Sigmoid colon (tissue), 6 donors: ENCODE measurements at regions not wholly inside any gene's neighbourhood (a gene's known extent, or its start where the extent isn't known, plus 50 kb on each side); places are given as distances from the start of the nearest gene placed in this dataset.

Experiments
- DNase-seq: peaks from one replicate; pipeline ENCODE4 v3.0.0-alpha.2; 2019
- H3K27ac ChIP-seq, 4 donors: fragments of 200-600 bp; sonication (generic); one replicate each; pipeline ENCODE4 v1.5.1; 2016 to 2019; ENCODE audit warnings: mild to moderate bottlenecking in 1 of 4
- H3K27me3 ChIP-seq, 3 donors: fragments of 200-600 bp; sonication (generic); one replicate each; pipeline ENCODE4 v1.5.1; 2019; ENCODE audit warnings: mild to moderate bottlenecking in 1 of 3
- H3K36me3 ChIP-seq, 4 donors: fragments of 200-600 bp; sonication (generic); one replicate each; pipeline ENCODE4 v1.5.1; 2016 to 2019
- H3K4me1 ChIP-seq, 4 donors: fragments of 200-600 bp; sonication (generic); one replicate each; pipeline ENCODE4 v1.5.1; 2017 to 2019
- H3K4me3 ChIP-seq, 4 donors: fragments of 200-600 bp; sonication (generic); one replicate each; pipeline ENCODE4 v1.5.1; 2017 to 2019; ENCODE audit warnings: mild to moderate bottlenecking in 2 of 4, moderate library complexity in 1 of 4
- H3K9me3 ChIP-seq, 4 donors: fragments of 200-600 bp in 3 of 4; sonication (generic) in 3 of 4; one replicate each; pipeline versions ENCODE4 v1.5.1 to v1.6.1; 2013 to 2019
- EP300 ChIP-seq, 4 donors: sonication (generic); formaldehyde crosslinking; IDR thresholded peaks; one replicate each; pipeline ENCODE4 v1.6.1; 2017; ENCODE audit warnings: antibody characterized with exemption in 4 of 4
- POLR2A ChIP-seq, 2 donors: fragments of 450-650 bp; IDR thresholded peaks; one replicate each; pipeline ENCODE4 v1.6.1; 2016; ENCODE audit warnings: antibody characterized with exemption in 2 of 2, mild to moderate bottlenecking in 2 of 2, moderate library complexity in 2 of 2
- POLR2AphosphoS5 ChIP-seq, 4 donors: sonication (generic); formaldehyde crosslinking; IDR thresholded peaks; one replicate each; pipeline ENCODE4 v1.6.1; 2017; ENCODE audit warnings: antibody characterized with exemption in 4 of 4
- WGBS, 2 donors: extraction: QIAGEN DNeasy Blood & Tissue Kit; methylation state at CpG; one replicate each; pipeline ENCODE4 v1.1.7; 2013; 5-methylcytosine and 5-hydroxymethylcytosine counted together
- intact Hi-C: fragments of 100-400 bp; cut with DNase I; formaldehyde crosslinking; loops from one replicate; pipeline ENCODE4 v1.15.1; 2023
- TF ChIP-seq, protein P1 (sequence below), 4 experiments: fragments of 450-650 bp in 3 of 4; fragments of 200-600 bp in 1 of 4; IDR thresholded peaks; one replicate each; pipeline ENCODE4 v1.5.1; 2016 to 2019; ENCODE audit warnings: antibody characterized with exemption in 4 of 4, mild to moderate bottlenecking in 3 of 4, moderate library complexity in 2 of 4
- donor health status: healthy with polysubstance abuse.
- donor health status: healthy.

DNA sequence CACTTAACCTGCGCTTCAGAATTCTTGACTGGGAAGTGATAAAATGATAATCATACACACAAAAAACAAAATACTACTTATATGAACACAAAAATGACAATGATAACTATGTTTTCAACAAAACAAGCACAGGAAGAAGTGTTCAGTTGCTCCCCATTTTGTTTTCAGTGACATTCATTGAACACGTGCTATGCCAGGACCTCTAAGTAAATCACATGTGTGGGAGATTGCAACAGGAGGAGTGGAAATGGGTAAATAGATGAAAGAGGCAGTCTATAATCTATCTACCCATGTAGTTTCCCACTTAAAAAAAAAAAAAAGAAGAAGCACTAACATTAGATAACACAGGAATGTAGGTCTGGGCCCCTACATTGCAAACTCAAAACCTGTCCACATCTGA, 183.5 kb upstream of the HNRNPA3 start:
- no peaks in the 10 kb centered on the region for H3K36me3 ChIP-seq
- intact Hi-C loops, result no loop called here
- DNase-seq, result no peak
- H3K9me3 ChIP-seq, result no peaks in the 10 kb centered on the region
- TF ChIP-seq POLR2AphosphoS5 (IDR thresholded peaks at IDR 0.05), result no peak
- TF ChIP-seq, protein P1, sequence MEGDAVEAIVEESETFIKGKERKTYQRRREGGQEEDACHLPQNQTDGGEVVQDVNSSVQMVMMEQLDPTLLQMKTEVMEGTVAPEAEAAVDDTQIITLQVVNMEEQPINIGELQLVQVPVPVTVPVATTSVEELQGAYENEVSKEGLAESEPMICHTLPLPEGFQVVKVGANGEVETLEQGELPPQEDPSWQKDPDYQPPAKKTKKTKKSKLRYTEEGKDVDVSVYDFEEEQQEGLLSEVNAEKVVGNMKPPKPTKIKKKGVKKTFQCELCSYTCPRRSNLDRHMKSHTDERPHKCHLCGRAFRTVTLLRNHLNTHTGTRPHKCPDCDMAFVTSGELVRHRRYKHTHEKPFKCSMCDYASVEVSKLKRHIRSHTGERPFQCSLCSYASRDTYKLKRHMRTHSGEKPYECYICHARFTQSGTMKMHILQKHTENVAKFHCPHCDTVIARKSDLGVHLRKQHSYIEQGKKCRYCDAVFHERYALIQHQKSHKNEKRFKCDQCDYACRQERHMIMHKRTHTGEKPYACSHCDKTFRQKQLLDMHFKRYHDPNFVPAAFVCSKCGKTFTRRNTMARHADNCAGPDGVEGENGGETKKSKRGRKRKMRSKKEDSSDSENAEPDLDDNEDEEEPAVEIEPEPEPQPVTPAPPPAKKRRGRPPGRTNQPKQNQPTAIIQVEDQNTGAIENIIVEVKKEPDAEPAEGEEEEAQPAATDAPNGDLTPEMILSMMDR (IDR thresholded peaks at IDR 0.05), result no peak
- TF ChIP-seq EP300 (IDR thresholded peaks at IDR 0.05), result no peak
- TF ChIP-seq POLR2A (IDR thresholded peaks at IDR 0.05), result no peak
- H3K4me3 ChIP-seq, result no peak overlapping the region
- no peaks in the 10 kb centered on the region for H3K27me3 ChIP-seq
- H3K4me1 ChIP-seq, result peaks cover 0 to 43% (median 16%) of the 10 kb centered on the region in 4 donors
- no peak overlapping the region for H3K27ac ChIP-seq
- WGBS, 2 donors, result 91 to 93% methylated on average over 2 of the region's 2 CpGs

- Histone ChIP-seq H3K4me3 (no peak overlapping the region), H3K9me3 (no peaks in the 10 kb centered on the region), H3K4me1 (peaks cover 0 to 43% (median 16%) of the 10 kb centered on the region in 4 donors), H3K27ac (no peak overlapping the region), H3K27me3 (no peaks in the 10 kb centered on the region), H3K36me3 (no peaks in the 10 kb centered on the region)
- WGBS, 2 donors, result 22 to 57% methylated on average over 2 of the region's 2 CpGs
- TF ChIP-seq POLR2AphosphoS5 (IDR thresholded peaks at IDR 0.05), result no peak
- intact Hi-C loops, result no loop called here
- no peak for DNase-seq
Observed at GRCh38 chr2:177029501-177029900, 183.1 kb upstream of the HNRNPA3 start.

GRCh38 chr2:177029901-177030300, 182.7 kb upstream of the HNRNPA3 start:
- DNase-seq, result no peak
- H3K27me3 ChIP-seq, result no peaks in the 10 kb centered on the region
- intact Hi-C loops, result no loop called here
- H3K4me3 ChIP-seq, result no peak overlapping the region
- TF ChIP-seq POLR2AphosphoS5 (IDR thresholded peaks at IDR 0.05) (no peak), POLR2A (IDR thresholded peaks at IDR 0.05) (no peak), EP300 (IDR thresholded peaks at IDR 0.05) (no peak)
- TF ChIP-seq, protein P1 (IDR thresholded peaks at IDR 0.05), result no peak
- H3K36me3 ChIP-seq, result no peaks in the 10 kb centered on the region
- H3K27ac ChIP-seq, result no peak overlapping the region
- no peaks in the 10 kb centered on the region for H3K9me3 ChIP-seq
- 92 to 93% methylated on average over 2 of the region's 2 CpGs for WGBS, 2 donors
- H3K4me1 ChIP-seq, result peaks cover 0 to 43% (median 16%) of the 10 kb centered on the region in 4 donors

DNA sequence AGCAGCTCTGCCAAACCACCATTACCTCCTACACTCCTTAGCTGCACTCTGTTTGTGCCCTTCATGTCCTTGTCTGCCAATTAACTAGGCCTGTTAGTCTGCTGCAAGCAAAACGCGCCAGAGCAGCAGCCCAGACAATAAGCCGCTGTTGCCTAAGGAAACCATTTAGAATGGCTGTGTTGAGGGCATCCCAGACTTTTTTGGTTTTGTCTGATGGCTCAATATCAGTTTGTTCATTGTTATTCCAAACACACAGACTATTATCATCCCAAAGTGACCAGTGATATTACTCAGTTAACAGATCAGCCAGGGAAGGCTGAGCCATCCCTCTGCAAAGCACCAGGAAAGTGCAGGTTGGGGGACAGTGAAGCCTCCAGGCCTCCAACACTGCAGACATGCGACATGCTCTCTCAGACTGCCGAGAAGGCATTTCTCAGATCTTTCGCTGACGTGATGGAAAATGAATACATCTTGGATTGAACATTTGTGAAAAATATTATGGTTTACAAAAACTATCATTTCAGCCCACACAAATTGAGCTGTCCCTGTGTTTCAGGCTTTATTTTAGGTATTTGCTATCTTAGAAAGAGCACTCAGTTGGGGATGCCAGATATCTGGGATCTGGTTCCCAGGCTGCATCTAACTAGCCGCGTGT, 182.0 kb upstream of the HNRNPA3 start:
- no peak for TF ChIP-seq POLR2AphosphoS5 (IDR thresholded peaks at IDR 0.05)
- TF ChIP-seq EP300 (IDR thresholded peaks at IDR 0.05), result no peak
- TF ChIP-seq, protein P1 (IDR thresholded peaks at IDR 0.05), result no peak
- no peak for TF ChIP-seq POLR2A (IDR thresholded peaks at IDR 0.05)
- Histone ChIP-seq H3K27me3 (no peaks in the 10 kb centered on the region), H3K4me1 (peaks cover 0 to 43% (median 16%) of the 10 kb centered on the region in 4 donors), H3K36me3 (no peaks in the 10 kb centered on the region), H3K4me3 (no peak overlapping the region), H3K27ac (no peak overlapping the region), H3K9me3 (no peaks in the 10 kb centered on the region)
- intact Hi-C loops, result no loop called here
- WGBS, 2 donors, result 78 to 87% methylated on average over 9 of the region's 9 CpGs
- DNase-seq, result no peak

DNA sequence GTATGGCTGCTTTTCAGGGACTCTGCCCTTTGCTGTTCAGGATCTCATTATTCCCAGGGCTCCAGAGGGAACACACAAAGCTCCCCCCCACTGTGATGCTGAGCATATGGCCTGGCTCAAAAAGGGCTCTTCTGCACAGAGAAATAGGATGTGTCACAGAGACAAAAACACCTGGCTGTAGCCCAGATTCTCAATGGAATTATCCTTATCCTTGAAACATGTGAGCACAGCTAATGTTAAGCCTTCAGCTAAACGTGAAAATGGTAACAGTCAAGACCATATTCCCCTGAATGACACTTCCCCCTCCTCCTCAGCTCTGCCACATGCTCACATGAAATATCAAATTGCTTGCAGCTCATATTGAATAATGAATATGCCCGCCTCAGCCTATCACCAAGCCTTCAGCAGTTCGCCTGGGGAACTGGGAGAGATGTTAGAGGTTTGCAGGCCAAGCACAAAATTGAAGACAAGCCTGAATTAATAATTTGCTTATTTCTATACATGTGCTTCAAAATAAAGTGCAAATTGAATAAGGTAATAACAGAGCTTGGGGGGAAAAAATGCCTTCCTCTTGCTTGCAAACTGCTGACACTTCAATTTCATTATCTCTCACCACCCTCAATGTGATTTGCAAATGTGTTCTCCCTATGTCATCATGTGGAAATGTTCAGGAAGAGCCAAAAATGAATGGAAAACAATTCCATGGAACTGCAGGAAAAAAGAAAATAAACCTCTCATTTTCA, 181.0 kb upstream of the HNRNPA3 start:
- intact Hi-C loops, result no loop called here
- H3K4me1 ChIP-seq, result peaks cover 0 to 38% (median 16%) of the 10 kb centered on the region in 4 donors
- 69 to 72% methylated on average over 3 of the region's 3 CpGs for WGBS, 2 donors
- no peak for DNase-seq
- H3K27ac ChIP-seq, result no peak overlapping the region
- H3K27me3 ChIP-seq, result no peaks in the 10 kb centered on the region
- H3K36me3 ChIP-seq, result no peaks in the 10 kb centered on the region
- TF ChIP-seq, protein P1 (IDR thresholded peaks at IDR 0.05), result no peak
- TF ChIP-seq EP300 (IDR thresholded peaks at IDR 0.05), result no peak
- no peak for TF ChIP-seq POLR2A (IDR thresholded peaks at IDR 0.05)
- no peak for TF ChIP-seq POLR2AphosphoS5 (IDR thresholded peaks at IDR 0.05)
- no peak overlapping the region for H3K4me3 ChIP-seq
- no peaks in the 10 kb centered on the region for H3K9me3 ChIP-seq
